Prostate gland (tissue), 2 donors: ENCODE measurements at regions not wholly inside any gene's neighbourhood (a gene's known extent, or its start where the extent isn't known, plus 50 kb on each side); places are given as distances from the start of the nearest gene placed in this dataset.

Source experiments
- POLR2A ChIP-seq: fragments of 450-650 bp; IDR thresholded peaks from one replicate; pipeline ENCODE4 v1.6.1; 2016; ENCODE audit warnings: antibody characterized with exemption, mild to moderate bottlenecking
- POLR2AphosphoS5 ChIP-seq: sonication (generic); formaldehyde crosslinking; IDR thresholded peaks from one replicate; pipeline ENCODE4 v1.6.1; 2017; ENCODE audit warnings: antibody characterized with exemption
- TF ChIP-seq, protein P1 (sequence below), 4 experiments: fragments of 200-600 bp in 2 of 4; fragments of 450-650 bp in 2 of 4; sonication (generic) in 2 of 4; IDR thresholded peaks; 1 replicate in 3 of 4; 2 replicates in 1 of 4; pipeline ENCODE4 v1.5.1; 2016 to 2019; ENCODE audit warnings: antibody characterized with exemption in 4 of 4, mild to moderate bottlenecking in 2 of 4, moderate library complexity in 2 of 4

DNA sequence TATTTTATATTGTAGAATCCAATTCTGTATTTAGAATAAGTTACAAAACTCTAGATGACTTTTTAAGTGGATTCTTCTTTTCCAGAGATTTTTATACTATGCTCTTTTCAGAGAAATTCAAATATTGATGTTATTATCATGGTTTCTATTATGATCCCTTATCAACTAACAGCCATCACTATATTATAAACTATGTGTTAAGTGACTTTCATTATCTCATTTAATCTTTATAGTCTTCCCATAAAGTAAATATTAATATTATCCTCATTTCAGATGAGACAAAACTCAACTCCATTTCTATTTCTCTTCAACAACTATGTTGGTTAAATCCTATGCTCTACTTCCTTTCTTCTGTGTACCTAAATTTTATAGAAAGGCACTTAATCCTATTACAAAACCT lies 132.6 kb downstream of the ANKRD50 start:
- TF ChIP-seq, protein P1, sequence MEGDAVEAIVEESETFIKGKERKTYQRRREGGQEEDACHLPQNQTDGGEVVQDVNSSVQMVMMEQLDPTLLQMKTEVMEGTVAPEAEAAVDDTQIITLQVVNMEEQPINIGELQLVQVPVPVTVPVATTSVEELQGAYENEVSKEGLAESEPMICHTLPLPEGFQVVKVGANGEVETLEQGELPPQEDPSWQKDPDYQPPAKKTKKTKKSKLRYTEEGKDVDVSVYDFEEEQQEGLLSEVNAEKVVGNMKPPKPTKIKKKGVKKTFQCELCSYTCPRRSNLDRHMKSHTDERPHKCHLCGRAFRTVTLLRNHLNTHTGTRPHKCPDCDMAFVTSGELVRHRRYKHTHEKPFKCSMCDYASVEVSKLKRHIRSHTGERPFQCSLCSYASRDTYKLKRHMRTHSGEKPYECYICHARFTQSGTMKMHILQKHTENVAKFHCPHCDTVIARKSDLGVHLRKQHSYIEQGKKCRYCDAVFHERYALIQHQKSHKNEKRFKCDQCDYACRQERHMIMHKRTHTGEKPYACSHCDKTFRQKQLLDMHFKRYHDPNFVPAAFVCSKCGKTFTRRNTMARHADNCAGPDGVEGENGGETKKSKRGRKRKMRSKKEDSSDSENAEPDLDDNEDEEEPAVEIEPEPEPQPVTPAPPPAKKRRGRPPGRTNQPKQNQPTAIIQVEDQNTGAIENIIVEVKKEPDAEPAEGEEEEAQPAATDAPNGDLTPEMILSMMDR (IDR thresholded peaks at IDR 0.05), result no peak
- TF ChIP-seq POLR2A, result no peak
- TF ChIP-seq POLR2AphosphoS5, result no peak
